SK-N-SH (cell line): ENCODE measurements at regions not wholly inside any gene's neighbourhood (a gene's known extent, or its start where the extent isn't known, plus 50 kb on each side); places are given as distances from the start of the nearest gene placed in this dataset.

Source experiments
- CTCF ChIA-PET: fragments of 300-600, 350-600 bp; formaldehyde crosslinking; extraction: SDS; loops from one replicate; lab custom pipeline; 2021; lab: Yijun Ruan, JAX
- POLR2A ChIA-PET: fragments of 350-600 bp; sonication (Branson Sonifier 250); formaldehyde crosslinking; extraction: SDS; loops from one replicate; lab custom pipeline; 2020; ENCODE audit warnings: antibody characterized with exemption, inconsistent platforms; lab: Yijun Ruan, JAX
- DNase-seq: peaks from one replicate; pipeline ENCODE4 v3.0.0; 2012
- H2AFZ ChIP-seq: fragments of 200-600 bp; sonication (generic); 2 replicates; pipeline ENCODE4 v1.8.1; 2016; ENCODE audit warnings: antibody characterized with exemption, mild to moderate bottlenecking, low read depth
- H3F3A ChIP-seq: fragments of 200-600 bp; sonication (generic); replicated peaks from 2 replicates; pipeline ENCODE3; 2016; ENCODE audit warnings: antibody characterized with exemption, mild to moderate bottlenecking; ENCODE audit not compliant: insufficient read depth
- H3K27ac ChIP-seq, 2 experiments: fragments of 200-500 bp in 1 of 2; fragments of 200-600 bp in 1 of 2; sonication (Bioruptor generic) in 1 of 2; sonication (generic), shearing (Covaris generic) in 1 of 2; 2 replicates each; pipeline versions ENCODE4 v1.5.1 to v1.6.1; 2014 to 2016; ENCODE audit warnings: low read depth in 2 of 2, inconsistent platforms in 1 of 2, low read length in 1 of 2, mild to moderate bottlenecking in 1 of 2, mixed read lengths in 1 of 2
- H3K27me3 ChIP-seq: fragments of 200-600 bp; sonication (generic), shearing (Covaris generic); 2 replicates; pipeline ENCODE4 v1.6.1; 2016; ENCODE audit warnings: mixed run types; ENCODE audit not compliant: insufficient read depth
- H3K36me3 ChIP-seq, 2 experiments: fragments of 200-500 bp in 1 of 2; fragments of 200-600 bp in 1 of 2; sonication (Bioruptor generic) in 1 of 2; sonication (generic) in 1 of 2; replicated peaks in 1 of 2; 2 replicates each; pipeline versions ENCODE3 to v1.5.1; 2014 to 2016; ENCODE audit warnings: low read length in 1 of 2, mild to moderate bottlenecking in 1 of 2; ENCODE audit not compliant: insufficient read depth in 2 of 2, control insufficient read depth in 1 of 2
- H3K4me1 ChIP-seq, 2 experiments: fragments of 200-500 bp in 1 of 2; fragments of 200-600 bp in 1 of 2; sonication (Bioruptor generic) in 1 of 2; sonication (generic), shearing (Covaris generic) in 1 of 2; 2 replicates each; pipeline versions ENCODE4 v1.5.1 to v1.6.1; 2014 to 2016; ENCODE audit warnings: low read depth in 1 of 2, low read length in 1 of 2, mixed run types in 1 of 2; ENCODE audit not compliant: insufficient read depth in 2 of 2, control insufficient read depth in 1 of 2
- H3K4me2 ChIP-seq: fragments of 200-600 bp; sonication (generic), shearing (Covaris generic); 2 replicates; pipeline ENCODE4 v1.6.1; 2017; ENCODE audit warnings: mixed run types
- H3K4me3 ChIP-seq, 2 experiments: fragments of 200-500 bp in 1 of 2; fragments of 200-600 bp in 1 of 2; sonication (Bioruptor generic) in 1 of 2; sonication (generic), shearing (Covaris generic) in 1 of 2; 2 replicates each; pipeline versions ENCODE4 v1.5.1 to v1.8.1; 2014 to 2016; ENCODE audit warnings: low read depth in 2 of 2, inconsistent platforms in 1 of 2, low read length in 1 of 2, mild to moderate bottlenecking in 1 of 2, mixed read lengths in 1 of 2, moderate library complexity in 1 of 2
- H3K79me2 ChIP-seq: fragments of 200-600 bp; sonication (generic); 2 replicates; pipeline ENCODE4 v1.8.1; 2017; ENCODE audit warnings: mild to moderate bottlenecking; ENCODE audit not compliant: insufficient read depth
- H3K9ac ChIP-seq: fragments of 200-600 bp; sonication (generic); 2 replicates; pipeline ENCODE4 v1.6.1; 2017; ENCODE audit warnings: mixed run types
- H3K9me2 ChIP-seq: fragments of 200-600 bp; sonication (generic); 2 replicates; pipeline ENCODE4 v1.6.1; 2017; ENCODE audit warnings: mixed run types
- H3K9me3 ChIP-seq: fragments of 200-600 bp; sonication (generic); 2 replicates; pipeline ENCODE4 v1.6.1; 2017; ENCODE audit warnings: mixed run types, mild to moderate bottlenecking, moderate library complexity
- H4K20me1 ChIP-seq: fragments of 200-600 bp; sonication (generic); 2 replicates; pipeline ENCODE4 v1.6.1; 2017; ENCODE audit warnings: mild to moderate bottlenecking, mixed run types; ENCODE audit not compliant: insufficient read depth
- CTCF ChIP-seq: fragments of 200-600 bp; sonication (generic); IDR thresholded peaks from 2 replicates; pipeline ENCODE4 v1.6.1; 2017; ENCODE audit warnings: antibody characterized with exemption, mild to moderate bottlenecking, moderate library complexity
- EP300 ChIP-seq, 2 experiments: IDR thresholded peaks; 2 replicates each; pipeline versions ENCODE4 v1.4.0 to v1.6.1; 2012; ENCODE audit warnings: borderline replicate concordance in 1 of 2, low read depth in 1 of 2, low read length in 1 of 2
- EZH2phosphoT487 ChIP-seq: fragments of 200-600 bp; sonication (generic); IDR thresholded peaks from 2 replicates; pipeline ENCODE4 v1.6.1; 2017; ENCODE audit warnings: low read depth, mixed run types, mild to moderate bottlenecking, antibody characterized with exemption, moderate library complexity, borderline replicate concordance
- FOSL2 ChIP-seq: IDR thresholded peaks from 2 replicates; pipeline ENCODE4 v1.4.0; 2012; ENCODE audit warnings: low read depth, mild to moderate bottlenecking, moderate library complexity, borderline replicate concordance
- FOXJ3 ChIP-seq: sonication (generic); formaldehyde crosslinking; IDR thresholded peaks from 2 replicates; pipeline ENCODE4 v1.5.1; 2020; ENCODE audit warnings: mild to moderate bottlenecking, missing genetic modification reagents
- JUND ChIP-seq: IDR thresholded peaks from 2 replicates; pipeline ENCODE4 v1.4.0; 2012
- MEF2A ChIP-seq: IDR thresholded peaks from 2 replicates; pipeline ENCODE4 v1.4.0; 2012; ENCODE audit warnings: low read depth, borderline replicate concordance
- MXI1 ChIP-seq: IDR thresholded peaks from 2 replicates; pipeline ENCODE4 v1.6.1; 2012; ENCODE audit warnings: mild to moderate bottlenecking, low read depth, low read length, improper control_type of control experiment
- NRF1 ChIP-seq: IDR thresholded peaks from 2 replicates; pipeline ENCODE4 v1.6.1; 2012; ENCODE audit warnings: low read depth, mild to moderate bottlenecking, low read length
- RAD21 ChIP-seq: IDR thresholded peaks from 2 replicates; pipeline ENCODE4 v1.6.1; 2012; ENCODE audit warnings: mild to moderate bottlenecking, low read length
- RCOR1 ChIP-seq: fragments of 150-350 bp; IDR thresholded peaks from 2 replicates; pipeline ENCODE4 v1.6.1; 2017; ENCODE audit warnings: antibody characterized with exemption, low read length
- REST ChIP-seq: IDR thresholded peaks from 2 replicates; pipeline ENCODE4 v1.6.1; 2012; ENCODE audit warnings: mild to moderate bottlenecking, low read depth, low read length, moderate library complexity
- TAF1 ChIP-seq: IDR thresholded peaks from 2 replicates; pipeline ENCODE4 v1.6.1; 2012; ENCODE audit warnings: low read depth, mild to moderate bottlenecking, low read length, moderate library complexity, borderline replicate concordance
- TEAD4 ChIP-seq: IDR thresholded peaks from 2 replicates; pipeline ENCODE4 v1.4.0; 2012; ENCODE audit warnings: mild to moderate bottlenecking, borderline replicate concordance; ENCODE audit not compliant: insufficient read depth
- YY1 ChIP-seq: IDR thresholded peaks from 2 replicates; pipeline ENCODE4 v1.4.0; 2012; ENCODE audit warnings: low read depth, mild to moderate bottlenecking
- ZBTB33 ChIP-seq: IDR thresholded peaks from 2 replicates; pipeline ENCODE4 v1.4.0; 2012; ENCODE audit warnings: low read depth, borderline replicate concordance
- WGBS: methylation state at CpG from one replicate; pipeline ENCODE4 v1.1.6; 2017; ENCODE audit warnings: low lambda C conversion rate; 5-methylcytosine and 5-hydroxymethylcytosine counted together
- TF ChIP-seq, protein P1 (sequence below): fragments of 150-350 bp; IDR thresholded peaks from 2 replicates; pipeline ENCODE4 v1.6.1; 2016; ENCODE audit warnings: mild to moderate bottlenecking, low read depth, low read length
- TF ChIP-seq, protein P2 (sequence below): fragments of 150-350 bp; IDR thresholded peaks from 2 replicates; pipeline ENCODE4 v1.6.1; 2017; ENCODE audit warnings: antibody characterized with exemption, low read length, low read depth, borderline replicate concordance
- TF ChIP-seq, protein P3 (sequence below): IDR thresholded peaks from 2 replicates; pipeline ENCODE4 v1.4.0; 2012; ENCODE audit warnings: low read depth, borderline replicate concordance
- TF ChIP-seq, protein P4 (sequence below): IDR thresholded peaks from 2 replicates; pipeline ENCODE4 v1.4.0; 2012; ENCODE audit warnings: low read depth

DNA sequence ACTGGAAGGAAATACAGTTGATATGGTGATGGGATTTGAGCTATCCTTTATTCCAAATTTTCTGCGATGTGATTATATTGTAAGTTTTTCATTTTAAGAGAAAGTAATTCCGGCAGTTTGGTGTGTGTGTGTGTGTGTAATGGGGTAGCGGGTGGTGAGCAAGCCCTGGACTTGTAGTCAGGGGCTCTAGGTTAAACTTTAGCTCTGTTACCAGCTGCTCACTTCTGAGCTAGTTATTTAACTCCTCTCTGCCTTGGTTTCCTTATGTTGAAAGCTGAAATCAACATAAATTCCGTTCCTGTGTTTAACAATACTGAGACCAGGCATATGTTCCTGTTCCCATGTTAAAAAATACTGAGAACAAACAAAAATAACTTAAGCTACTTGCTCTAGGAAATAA lies 174.1 kb upstream of the CASK start:
- Histone ChIP-seq H3K4me1 (no peaks in the 10 kb centered on the region), H3K79me2 (no peaks in the 10 kb centered on the region), H3K9ac (no peak overlapping the region), H3K27ac (no peak overlapping the region), H4K20me1 (no peaks in the 10 kb centered on the region), H2AFZ (no peak overlapping the region), H3K4me2 (no peak overlapping the region), H3K9me2 (no peaks in the 10 kb centered on the region), H3F3A (no peaks in the 10 kb centered on the region), H3K9me3 (no peaks in the 10 kb centered on the region), H3K36me3 (no peaks in the 10 kb centered on the region), H3K27me3 (no peaks in the 10 kb centered on the region; the same call in 1 of the 2 replicates), H3K4me3 (no peak overlapping the region)
- CTCF ChIA-PET, result no interaction called here
- no peak for DNase-seq
- no peak for TF ChIP-seq RCOR1
- TF ChIP-seq JUND, result no peak
- TF ChIP-seq TAF1, result no peak
- no peak for TF ChIP-seq REST
- TF ChIP-seq TEAD4, result no peak
- no peak for TF ChIP-seq FOSL2
- TF ChIP-seq CTCF, result no peak
- TF ChIP-seq EZH2phosphoT487, result no peak
- no peak for TF ChIP-seq ZBTB33
- no peak for TF ChIP-seq FOXJ3 (CRISPR knock-in tag)
- TF ChIP-seq RAD21, result no peak
- TF ChIP-seq, protein P1, sequence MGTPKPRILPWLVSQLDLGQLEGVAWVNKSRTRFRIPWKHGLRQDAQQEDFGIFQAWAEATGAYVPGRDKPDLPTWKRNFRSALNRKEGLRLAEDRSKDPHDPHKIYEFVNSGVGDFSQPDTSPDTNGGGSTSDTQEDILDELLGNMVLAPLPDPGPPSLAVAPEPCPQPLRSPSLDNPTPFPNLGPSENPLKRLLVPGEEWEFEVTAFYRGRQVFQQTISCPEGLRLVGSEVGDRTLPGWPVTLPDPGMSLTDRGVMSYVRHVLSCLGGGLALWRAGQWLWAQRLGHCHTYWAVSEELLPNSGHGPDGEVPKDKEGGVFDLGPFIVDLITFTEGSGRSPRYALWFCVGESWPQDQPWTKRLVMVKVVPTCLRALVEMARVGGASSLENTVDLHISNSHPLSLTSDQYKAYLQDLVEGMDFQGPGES, result no peak
- TF ChIP-seq YY1, result no peak
- TF ChIP-seq, protein P2, sequence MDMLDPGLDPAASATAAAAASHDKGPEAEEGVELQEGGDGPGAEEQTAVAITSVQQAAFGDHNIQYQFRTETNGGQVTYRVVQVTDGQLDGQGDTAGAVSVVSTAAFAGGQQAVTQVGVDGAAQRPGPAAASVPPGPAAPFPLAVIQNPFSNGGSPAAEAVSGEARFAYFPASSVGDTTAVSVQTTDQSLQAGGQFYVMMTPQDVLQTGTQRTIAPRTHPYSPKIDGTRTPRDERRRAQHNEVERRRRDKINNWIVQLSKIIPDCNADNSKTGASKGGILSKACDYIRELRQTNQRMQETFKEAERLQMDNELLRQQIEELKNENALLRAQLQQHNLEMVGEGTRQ, result no peak
- TF ChIP-seq, protein P3, sequence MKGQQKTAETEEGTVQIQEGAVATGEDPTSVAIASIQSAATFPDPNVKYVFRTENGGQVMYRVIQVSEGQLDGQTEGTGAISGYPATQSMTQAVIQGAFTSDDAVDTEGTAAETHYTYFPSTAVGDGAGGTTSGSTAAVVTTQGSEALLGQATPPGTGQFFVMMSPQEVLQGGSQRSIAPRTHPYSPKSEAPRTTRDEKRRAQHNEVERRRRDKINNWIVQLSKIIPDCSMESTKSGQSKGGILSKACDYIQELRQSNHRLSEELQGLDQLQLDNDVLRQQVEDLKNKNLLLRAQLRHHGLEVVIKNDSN, result no peak
- TF ChIP-seq, protein P4, sequence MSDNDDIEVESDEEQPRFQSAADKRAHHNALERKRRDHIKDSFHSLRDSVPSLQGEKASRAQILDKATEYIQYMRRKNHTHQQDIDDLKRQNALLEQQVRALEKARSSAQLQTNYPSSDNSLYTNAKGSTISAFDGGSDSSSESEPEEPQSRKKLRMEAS, result no peak
- no peak for TF ChIP-seq MXI1
- TF ChIP-seq MEF2A, result no peak
- no peak for TF ChIP-seq EP300 (IDR thresholded peaks at IDR 0.05; ENCODE audit: borderline replicate concordance in 1 of 2, low read depth in 1 of 2, low read length in 1 of 2)
- no peak for TF ChIP-seq NRF1
- 44% methylated on average over 4 of the region's 4 CpGs for WGBS
- POLR2A ChIA-PET, result no interaction called here
